M059J (cell line): ENCODE measurements at regions not wholly inside any gene's neighbourhood (a gene's known extent, or its start where the extent isn't known, plus 50 kb on each side); places are given as distances from the start of the nearest gene placed in this dataset.

ENCODE experiments used
- DNase-seq: peaks from one replicate; pipeline ENCODE4 v3.0.0-alpha.2; 2012; ENCODE audit warnings: low read depth

DNA sequence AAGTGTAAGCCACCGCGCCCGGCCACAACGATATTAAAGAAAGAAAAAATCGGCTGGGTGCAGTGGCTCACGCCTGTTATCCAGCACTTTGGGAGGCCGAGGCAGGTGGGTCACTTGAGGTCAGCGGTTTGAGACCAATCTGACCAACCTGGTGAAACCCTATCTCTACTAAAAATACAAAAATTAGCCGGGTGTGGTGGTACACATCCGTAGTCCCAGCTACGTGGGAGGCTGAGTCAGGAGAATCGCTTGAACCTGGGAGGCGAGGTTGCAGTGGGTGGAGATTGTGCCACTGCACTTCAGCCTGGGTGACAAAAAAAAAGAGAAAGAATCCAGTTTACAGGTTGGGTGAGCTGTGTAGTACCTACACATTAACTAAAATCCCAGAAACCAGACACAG, 99.9 kb upstream of the CACNA1A start:
- DNase-seq, result no peak

DNA sequence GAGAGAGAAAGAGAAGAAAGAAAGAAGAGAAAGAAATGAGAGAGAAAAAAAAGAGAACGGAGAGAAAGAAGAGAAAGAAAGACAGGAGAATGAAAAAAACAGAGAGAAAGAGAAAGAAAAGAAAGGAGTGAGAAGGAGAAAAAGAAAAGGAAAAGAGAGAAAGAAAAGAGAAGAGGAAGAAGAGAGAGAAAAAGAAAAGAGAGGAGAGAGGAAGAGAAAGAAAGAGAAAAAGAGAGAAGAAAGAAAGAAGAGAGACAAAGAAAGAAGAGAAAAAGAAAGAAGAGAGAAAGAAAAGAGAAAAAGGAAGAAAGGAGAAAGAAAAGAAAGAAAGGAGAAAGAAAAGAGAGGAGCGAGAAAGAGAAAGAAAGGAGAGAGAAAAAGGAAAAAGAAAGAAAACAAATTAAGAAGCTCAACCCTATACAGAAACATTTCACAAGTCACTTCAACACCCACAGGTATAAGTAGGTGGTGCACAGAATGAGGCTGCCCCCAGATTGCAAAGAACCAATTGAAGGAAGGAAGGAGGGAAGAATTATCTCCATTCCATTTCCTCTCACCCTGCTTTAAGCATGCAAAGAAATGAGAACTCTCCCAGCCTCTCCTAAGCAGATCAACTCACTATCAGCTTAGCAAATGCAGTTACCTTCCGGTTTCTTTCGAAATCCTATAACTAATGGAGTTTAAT, 98.8 kb upstream of the CACNA1A start:
- no peak for DNase-seq

- no peak for DNase-seq
Measured at GRCh38 chr19:13600802-13601201, 94.5 kb upstream of the CACNA1A start.

- no peak for DNase-seq
Measured at GRCh38 chr19:13600091-13600490, 93.8 kb upstream of the CACNA1A start.

DNA sequence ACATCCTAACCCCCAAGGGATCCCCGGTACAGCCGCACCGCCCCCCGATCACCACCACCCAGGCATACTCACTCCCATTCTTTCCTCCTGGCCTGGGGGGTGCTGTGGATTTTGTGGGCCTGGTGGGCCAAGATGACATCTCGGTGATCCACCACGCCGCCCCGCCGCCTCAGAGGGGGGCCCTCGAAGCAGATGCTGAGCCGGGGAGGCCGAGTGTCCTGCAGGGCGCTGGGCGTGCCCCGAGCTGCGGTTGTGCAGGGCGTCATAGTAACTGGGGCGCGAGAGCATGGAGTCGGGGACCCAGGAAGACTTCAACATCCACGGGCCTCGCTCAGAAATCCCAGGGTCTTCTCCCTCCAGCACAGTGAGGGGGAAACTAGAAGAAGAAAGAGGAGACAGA, 93.4 kb upstream of the CACNA1A start:
- no peak for DNase-seq

- no peak for DNase-seq
Measured at GRCh38 chr19:13598098-13598497, 91.8 kb upstream of the CACNA1A start.

- DNase-seq, result peak; percentile 71
Measured at GRCh38 chr19:13597640-13598039, 91.4 kb upstream of the CACNA1A start.

DNA sequence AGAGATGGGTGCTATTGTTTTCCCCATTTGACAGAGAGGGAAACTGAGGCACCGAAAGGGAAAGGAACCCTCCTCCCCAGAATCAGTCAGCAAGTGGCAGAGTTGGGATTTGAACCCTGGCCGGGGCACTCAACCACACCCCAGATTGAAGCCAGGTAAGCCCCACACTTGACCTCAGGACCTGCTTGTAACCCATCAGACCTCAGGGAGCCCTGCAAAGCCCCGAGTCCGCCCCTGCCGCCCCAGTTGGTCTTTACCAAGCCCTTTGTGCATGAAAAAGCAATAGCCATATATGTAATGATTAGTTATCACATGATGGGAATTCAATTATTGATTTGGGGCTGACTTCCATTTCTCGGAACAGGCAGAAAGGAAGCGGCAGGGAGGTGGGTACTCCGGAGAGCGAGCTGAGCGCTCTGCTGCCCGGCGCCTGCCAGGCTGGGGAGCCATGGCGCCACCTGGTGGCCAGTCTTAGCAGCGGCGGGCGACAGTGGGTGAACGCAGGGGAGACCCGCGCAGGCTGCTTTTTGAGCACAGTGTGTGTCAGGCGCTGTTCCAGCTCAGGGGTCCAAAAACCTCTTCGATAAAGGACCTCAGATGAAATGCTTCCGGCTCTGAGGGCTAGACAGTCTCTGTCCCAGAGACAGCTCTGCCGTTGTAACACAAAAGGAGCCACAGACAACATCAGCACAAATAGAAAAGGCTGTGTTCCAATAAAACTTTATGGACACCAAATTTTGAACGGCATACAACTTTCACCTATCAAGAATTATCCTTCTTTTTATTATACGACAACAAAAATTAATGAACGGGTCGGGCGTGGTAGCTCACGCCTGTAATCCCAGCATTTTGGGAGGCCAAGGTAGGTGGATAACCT, 82.9 kb upstream of the CACNA1A start:
- DNase-seq, result peak; percentile 52

DNA sequence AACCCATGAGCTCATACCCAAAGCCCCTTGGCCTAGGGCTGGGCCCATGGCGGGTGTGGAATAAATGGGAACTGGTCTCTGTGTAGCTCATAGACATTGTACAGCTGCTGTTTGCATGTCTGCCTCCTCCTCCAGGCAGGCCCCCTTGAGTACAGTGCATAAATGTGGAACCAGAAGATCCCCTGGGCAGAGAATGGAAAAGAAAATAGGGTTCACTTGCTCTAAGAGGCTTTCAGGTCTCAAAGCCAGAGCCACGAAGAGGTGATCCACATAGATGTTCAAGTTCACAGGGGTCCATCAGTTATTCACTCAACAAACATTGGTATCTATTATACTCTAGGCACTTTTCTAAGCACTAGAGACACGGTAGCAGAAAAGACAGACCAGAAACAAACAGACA, 79.2 kb upstream of the CACNA1A start:
- DNase-seq, result no peak

DNA sequence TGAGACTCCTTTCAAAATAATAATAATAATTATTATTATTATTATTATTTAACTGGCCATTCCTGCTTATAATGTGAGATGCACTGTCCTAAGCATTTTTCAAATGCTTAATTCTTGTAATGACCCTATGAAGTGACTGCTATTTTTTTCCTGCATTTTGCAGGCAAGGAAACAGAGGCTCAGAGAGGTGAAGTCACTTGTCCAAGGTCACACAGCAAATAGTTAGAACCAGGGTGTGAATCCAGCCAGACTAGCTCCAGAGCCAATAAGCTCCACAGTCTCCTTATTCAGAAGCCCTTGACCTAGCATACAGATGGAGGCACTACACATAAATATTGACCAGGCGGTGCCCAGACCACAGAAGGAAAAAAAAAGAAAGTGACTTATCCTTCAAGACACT, 77.5 kb upstream of the CACNA1A start:
- DNase-seq, result no peak

- DNase-seq, result no peak
Measured at GRCh38 chr19:13583114-13583513, 76.8 kb upstream of the CACNA1A start.

DNA sequence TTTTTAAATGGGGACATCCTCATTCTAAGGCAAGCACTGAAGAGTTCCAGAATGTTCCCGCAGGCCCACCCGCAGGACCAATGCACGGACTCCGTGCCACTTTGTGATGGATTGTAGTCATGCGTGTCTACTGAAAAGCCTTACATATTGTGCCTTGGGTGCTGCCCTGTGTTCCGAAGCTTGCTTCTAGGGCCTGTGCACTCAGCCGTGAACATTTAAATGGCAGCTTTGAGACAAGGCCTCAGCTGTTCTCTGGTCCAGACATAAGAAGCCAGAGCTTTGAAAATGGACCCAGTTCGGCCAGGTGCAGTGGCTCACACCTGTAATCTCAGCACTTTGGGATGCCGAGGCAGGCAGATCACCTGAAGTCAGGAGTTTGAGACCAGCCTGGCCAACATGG, 75.3 kb upstream of the CACNA1A start:
- no peak for DNase-seq

GRCh38 chr19:13579388-13580060, 73.2 kb upstream of the CACNA1A start:
- DNase-seq, result peak; percentile 70

GRCh38 chr19:13576726-13577125, 70.4 kb upstream of the CACNA1A start:
- no peak for DNase-seq

GRCh38 chr19:13574933-13575332, 68.7 kb upstream of the CACNA1A start:
- peak; percentile 57 for DNase-seq

DNA sequence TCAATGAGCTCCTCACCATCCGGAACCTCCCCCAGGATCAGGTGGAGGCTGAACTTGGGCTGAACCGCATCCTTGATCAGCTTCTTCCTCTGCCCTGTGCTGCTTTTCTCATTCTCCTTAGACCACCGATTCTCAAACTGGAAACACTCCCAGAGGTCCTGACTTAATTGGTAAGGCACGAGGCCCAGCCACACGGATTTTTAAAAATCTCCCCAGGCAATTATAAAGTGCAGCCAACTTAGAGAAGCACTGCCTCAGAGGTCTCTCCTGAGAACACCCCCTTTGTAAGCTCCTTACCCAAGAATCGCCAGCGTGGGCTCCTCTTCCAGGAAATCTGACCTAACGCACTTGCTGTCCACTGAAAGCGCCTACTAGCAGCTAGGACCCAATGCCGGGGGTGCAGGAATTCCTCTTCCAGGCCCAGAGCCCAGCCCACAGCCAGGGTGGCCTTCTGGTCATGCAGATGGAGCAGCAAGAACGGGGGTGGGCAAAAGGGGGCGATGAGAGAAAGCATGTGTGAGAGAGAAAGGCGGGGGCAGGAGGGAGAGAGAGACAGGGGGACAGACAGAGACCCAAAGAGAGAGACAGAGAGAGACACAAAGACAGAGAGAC, 66.9 kb upstream of the CACNA1A start:
- peak; percentile 23 for DNase-seq

DNA sequence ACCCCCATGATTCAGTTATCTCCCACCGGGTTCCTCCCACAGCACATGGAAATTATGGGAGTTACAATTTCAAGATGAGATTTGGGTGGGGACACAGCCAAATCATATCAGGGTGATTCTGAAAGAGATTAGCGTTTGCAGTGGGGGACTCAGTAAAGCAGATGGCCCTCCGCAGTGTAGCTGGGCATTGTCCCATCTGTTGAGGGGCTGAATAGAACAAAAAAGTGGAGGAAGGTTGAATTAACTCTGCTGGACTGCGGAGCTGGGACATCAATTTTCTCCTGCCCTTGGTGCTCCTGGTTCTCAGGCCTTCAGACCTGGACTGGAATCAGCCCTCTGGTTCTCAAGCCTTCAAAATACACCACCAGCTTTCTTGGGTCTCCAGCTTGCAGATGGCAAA, 55.2 kb upstream of the CACNA1A start:
- no peak for DNase-seq

DNA sequence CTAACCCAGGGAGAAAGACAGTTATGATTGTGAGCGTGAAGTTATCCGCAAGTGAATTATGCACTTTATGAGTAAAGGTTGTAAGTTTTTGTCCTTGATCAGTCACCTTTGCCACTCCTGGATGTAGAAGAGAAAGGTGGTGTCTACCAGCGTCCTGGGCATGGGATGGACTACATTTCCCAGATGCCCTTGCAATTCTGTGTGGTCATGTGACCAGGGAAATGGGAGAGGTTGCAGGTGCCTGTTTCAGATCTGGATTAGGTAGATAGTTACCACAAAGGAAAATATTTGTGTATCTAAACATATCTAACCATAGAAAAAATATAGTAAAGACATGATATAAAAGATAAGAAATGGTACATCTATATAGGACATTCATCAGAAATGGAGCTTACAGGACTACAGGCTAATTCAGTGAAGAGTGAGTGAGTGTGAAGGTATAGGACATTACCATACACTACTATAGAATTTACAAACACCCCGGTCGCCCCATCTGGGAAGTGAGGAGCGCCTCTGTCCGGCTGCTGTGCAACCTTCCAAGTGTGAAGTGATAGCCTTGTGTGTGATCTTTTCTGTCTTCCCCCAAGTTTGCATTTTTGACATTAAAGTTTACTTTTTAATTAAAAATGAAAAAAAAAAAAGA, 51.6 kb upstream of the CACNA1A start:
- no peak for DNase-seq

DNA sequence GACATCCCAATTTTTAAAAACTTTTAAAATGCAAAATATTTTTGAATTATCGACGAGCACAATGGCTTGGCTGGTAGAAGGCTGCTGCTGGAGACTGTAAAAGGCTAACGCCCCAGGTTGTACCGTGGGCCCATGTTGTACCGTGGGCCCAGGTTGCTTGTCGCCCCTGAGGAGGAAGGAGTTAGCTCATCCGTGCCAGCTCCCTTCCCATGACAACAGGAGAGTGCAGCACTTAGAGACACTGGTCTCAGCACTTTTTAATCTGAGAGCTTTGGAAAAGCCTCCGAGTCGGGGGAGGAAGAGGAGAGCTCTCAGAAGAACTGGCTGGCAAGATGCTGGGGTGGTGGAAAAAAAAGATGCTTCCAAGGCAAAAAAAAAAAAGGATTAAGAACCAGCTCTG, 50.3 kb upstream of the CACNA1A start:
- no peak for DNase-seq
